SU-DHL-6 (cell line): ENCODE measurements at regions not wholly inside any gene's neighbourhood (a gene's known extent, or its start where the extent isn't known, plus 50 kb on each side); places are given as distances from the start of the nearest gene placed in this dataset.

Experiments
- H2AFZ ChIP-seq: fragments of 200-600 bp; sonication (generic); 2 replicates; pipeline ENCODE4 v1.6.1; 2014; ENCODE audit warnings: low read depth, mild to moderate bottlenecking, moderate library complexity, mixed read lengths, antibody characterized with exemption, low read length; ENCODE audit not compliant: severe bottlenecking
- H3F3A ChIP-seq: fragments of 200-600 bp; shearing (Covaris generic); 2 replicates; pipeline ENCODE4 v1.6.0; 2016; ENCODE audit warnings: antibody characterized with exemption, mild to moderate bottlenecking; ENCODE audit not compliant: insufficient read depth
- H3K27ac ChIP-seq: fragments of 200-600 bp; sonication (generic); 2 replicates; pipeline ENCODE4 v1.5.1; 2016; ENCODE audit warnings: low read depth, mild to moderate bottlenecking, low read length, moderate library complexity, mixed read lengths
- H3K27me3 ChIP-seq: fragments of 200-600 bp; sonication (generic), shearing (Covaris generic); 2 replicates; pipeline ENCODE4 v1.6.0; 2014; ENCODE audit warnings: mild to moderate bottlenecking, low read length
- H3K36me3 ChIP-seq: fragments of 200-600 bp; sonication (generic); 2 replicates; pipeline ENCODE4 v1.6.1; 2014; ENCODE audit warnings: mild to moderate bottlenecking, low read length, mixed read lengths
- H3K4me2 ChIP-seq: fragments of 300-600, 200-600 bp; shearing (Covaris generic), sonication (generic); 2 replicates; pipeline ENCODE4 v1.6.0; 2014; ENCODE audit warnings: low read length, low read depth, mild to moderate bottlenecking; ENCODE audit not compliant: poor library complexity, severe bottlenecking
- H3K4me3 ChIP-seq: fragments of 200-600 bp; sonication (generic); 2 replicates; pipeline ENCODE4 v1.5.1; 2014; ENCODE audit warnings: antibody characterized with exemption, low read length, mild to moderate bottlenecking, mixed read lengths; ENCODE audit not compliant: insufficient read depth, poor library complexity, severe bottlenecking
- H3K79me2 ChIP-seq: fragments of 200-600 bp; sonication (generic); 2 replicates; pipeline ENCODE4 v1.6.1; 2014; ENCODE audit warnings: mild to moderate bottlenecking, low read length, moderate library complexity; ENCODE audit not compliant: insufficient read depth
- H3K9ac ChIP-seq: fragments of 200-600 bp; sonication (generic); 2 replicates; pipeline ENCODE4 v1.7.0; 2014; ENCODE audit warnings: mild to moderate bottlenecking, low read length
- H3K9me2 ChIP-seq: fragments of 200-600 bp; sonication (generic); replicated peaks from 2 replicates; pipeline ENCODE4 v1.6.1; 2014; ENCODE audit warnings: low read length; ENCODE audit not compliant: insufficient read depth
- H3K9me3 ChIP-seq: fragments of 200-600 bp; sonication (generic); 2 replicates; pipeline ENCODE4 v1.6.1; 2014; ENCODE audit warnings: low read length, mixed read lengths; ENCODE audit not compliant: insufficient read depth
- H4K20me1 ChIP-seq: fragments of 200-600 bp; sonication (generic); 2 replicates; pipeline ENCODE4 v1.6.1; 2014; ENCODE audit warnings: low read depth, mild to moderate bottlenecking, antibody characterized with exemption, low read length, moderate library complexity, mixed read lengths
- CTCF ChIP-seq: fragments of 200-600 bp; sonication (generic); IDR thresholded peaks from one replicate; pipeline ENCODE4 v1.5.1; 2017; ENCODE audit warnings: antibody characterized with exemption, mild to moderate bottlenecking, low read length, moderate library complexity; ENCODE audit not compliant: insufficient read depth, poor library complexity, severe bottlenecking
- EZH2phosphoT487 ChIP-seq: fragments of 200-600 bp; sonication (generic), shearing (Covaris generic); conservative IDR thresholded peaks from 2 replicates; pipeline ENCODE4 v1.6.1; 2018; ENCODE audit warnings: mild to moderate bottlenecking, antibody characterized with exemption, low read length, moderate library complexity, mixed read lengths

- Histone ChIP-seq H3K79me2 (no peaks in the 10 kb centered on the region), H4K20me1 (no peaks in the 10 kb centered on the region), H3F3A (no peaks in the 10 kb centered on the region), H3K36me3 (no peaks in the 10 kb centered on the region), H3K27me3 (no peaks in the 10 kb centered on the region; the same call in 1 of the 2 replicates), H2AFZ (no peak overlapping the region), H3K27ac (no peak overlapping the region), H3K9ac (no peak overlapping the region), H3K9me2 (no peaks in the 10 kb centered on the region), H3K4me2 (no peak overlapping the region), H3K9me3 (no peaks in the 10 kb centered on the region), H3K4me3 (no peak overlapping the region)
- TF ChIP-seq EZH2phosphoT487, result no peak
- TF ChIP-seq CTCF, result no peak
These were observed 86.0 kb upstream of the SLC38A2 start for GRCh38 chr12:46458500-46459102.

- Histone ChIP-seq H3K4me2 (no peak overlapping the region), H2AFZ (no peak overlapping the region), H3K9ac (no peak overlapping the region), H3K4me3 (no peak overlapping the region), H3F3A (no peaks in the 10 kb centered on the region), H3K79me2 (no peaks in the 10 kb centered on the region), H3K9me2 (no peaks in the 10 kb centered on the region), H3K27ac (no peak overlapping the region), H3K9me3 (no peaks in the 10 kb centered on the region), H4K20me1 (no peaks in the 10 kb centered on the region), H3K27me3 (no peaks in the 10 kb centered on the region; the same call in 1 of the 2 replicates), H3K36me3 (no peaks in the 10 kb centered on the region)
- TF ChIP-seq CTCF (no peak), EZH2phosphoT487 (no peak)
These were observed 85.4 kb upstream of the SLC38A2 start for GRCh38 chr12:46457958-46458357.

- H3F3A ChIP-seq, result no peaks in the 10 kb centered on the region
- no peaks in the 10 kb centered on the region; the same call in 1 of the 2 replicates for H3K27me3 ChIP-seq
- TF ChIP-seq EZH2phosphoT487, result no peak
- TF ChIP-seq CTCF, result no peak
- no peaks in the 10 kb centered on the region for H3K36me3 ChIP-seq
- H3K4me3 ChIP-seq, result no peak overlapping the region
- no peaks in the 10 kb centered on the region for H3K9me3 ChIP-seq
- H3K4me2 ChIP-seq, result no peak overlapping the region
- H3K27ac ChIP-seq, result no peak overlapping the region
- H3K9ac ChIP-seq, result no peak overlapping the region
- H4K20me1 ChIP-seq, result no peaks in the 10 kb centered on the region
- no peaks in the 10 kb centered on the region for H3K79me2 ChIP-seq
- no peaks in the 10 kb centered on the region for H3K9me2 ChIP-seq
- no peak overlapping the region for H2AFZ ChIP-seq
These were observed 84.1 kb upstream of the SLC38A2 start for GRCh38 chr12:46456356-46457334.
